GM10266 (cell line): ENCODE measurements at regions not wholly inside any gene's neighbourhood (a gene's known extent, or its start where the extent isn't known, plus 50 kb on each side); places are given as distances from the start of the nearest gene placed in this dataset.

Experiments
- DNase-seq: peaks from one replicate; pipeline ENCODE4 v3.0.0; 2012; ENCODE audit errors: extremely low spot score
- CTCF ChIP-seq: IDR thresholded peaks from 2 replicates; pipeline ENCODE4 v1.5.1; 2012; ENCODE audit warnings: mild to moderate bottlenecking, low read depth; ENCODE audit not compliant: control insufficient read depth, insufficient read depth; ENCODE audit errors: missing control alignments

DNA sequence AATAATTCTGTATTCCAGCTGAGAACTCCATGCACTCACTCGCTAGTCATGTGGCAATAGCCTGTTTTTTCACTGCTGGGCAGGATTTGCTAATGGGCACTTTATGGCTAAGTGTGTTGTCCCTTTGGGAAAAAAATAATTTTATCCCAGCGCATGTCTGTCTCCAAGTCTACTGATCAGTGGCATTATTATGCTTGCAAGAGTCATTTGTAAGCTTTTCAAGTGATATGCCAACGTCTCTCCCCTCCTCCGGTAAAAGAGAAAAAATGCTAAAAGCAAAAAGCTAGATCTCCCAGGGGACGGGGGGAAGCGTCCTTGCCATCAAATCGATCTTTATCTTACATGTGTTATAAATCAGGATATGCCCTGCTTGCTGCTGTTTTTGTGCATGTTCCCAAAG, 407.7 kb downstream of the CDH26 start:
- no peak for DNase-seq
- no peak for TF ChIP-seq CTCF

DNA sequence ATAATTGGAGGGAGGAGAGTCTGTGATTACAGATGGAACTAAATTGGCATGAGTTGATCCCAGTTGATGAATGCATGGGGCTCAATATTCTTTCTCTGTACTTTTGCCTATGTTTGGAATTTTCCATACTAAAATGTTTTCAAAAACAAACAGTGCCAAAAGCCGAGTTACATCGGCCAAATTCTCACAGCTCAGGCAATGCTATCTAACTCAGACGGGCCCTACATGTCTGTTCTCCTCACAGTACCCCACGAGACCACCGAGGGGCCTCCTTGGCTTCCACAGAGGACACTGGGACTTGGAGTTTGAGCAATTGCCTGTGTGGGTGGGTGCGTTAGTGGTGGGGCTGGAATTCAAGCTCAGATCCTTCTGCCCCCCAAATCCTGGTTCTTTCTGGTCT, 413.2 kb downstream of the CDH26 start:
- no peak for TF ChIP-seq CTCF
- no peak for DNase-seq

- no peak for DNase-seq
- TF ChIP-seq CTCF = no peak
These were observed 414.1 kb downstream of the CDH26 start for GRCh38 chr20:60372275-60372674.

GRCh38 chr20:60372822-60373221, 414.6 kb downstream of the CDH26 start:
- DNase-seq = no peak
- no peak for TF ChIP-seq CTCF

- no peak for DNase-seq
- TF ChIP-seq CTCF = no peak
These were observed 420.4 kb downstream of the CDH26 start for GRCh38 chr20:60378620-60379019.

GRCh38 chr20:60381643-60382400, 423.6 kb downstream of the CDH26 start:
- no peak for TF ChIP-seq CTCF
- DNase-seq = no peak

DNA sequence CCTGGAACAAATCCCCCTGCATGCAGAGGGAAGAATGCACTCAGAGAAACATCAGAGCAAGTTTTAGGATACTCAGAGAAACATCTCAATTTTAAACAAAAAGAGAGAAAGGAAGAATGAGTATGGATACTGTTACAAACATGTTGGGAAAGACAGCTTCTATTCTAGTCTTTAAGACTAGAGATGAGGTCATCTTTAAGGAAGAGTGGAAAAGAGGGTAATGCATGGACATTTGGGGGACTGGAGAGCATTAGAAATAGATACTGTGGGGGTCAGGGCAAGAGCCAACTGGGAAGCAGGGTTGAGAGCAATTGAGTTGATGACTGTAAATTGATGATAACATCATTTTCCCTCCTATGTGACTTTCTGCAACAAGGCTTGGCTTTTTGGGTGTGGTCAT, 431.2 kb downstream of the CDH26 start:
- TF ChIP-seq CTCF = no peak
- no peak for DNase-seq
